HCT116 (cell line): ENCODE measurements at regions not wholly inside any gene's neighbourhood (a gene's known extent, or its start where the extent isn't known, plus 50 kb on each side); places are given as distances from the start of the nearest gene placed in this dataset.

Source experiments
- CTCF ChIP-seq, 3 experiments: fragments of 200-600 bp in 1 of 3; sonication (generic) in 1 of 3; IDR thresholded peaks in 2 of 3; conservative IDR thresholded peaks in 1 of 3; 2 replicates each; pipeline ENCODE4 v1.5.1; 2012 to 2017; ENCODE audit warnings: low read depth in 2 of 3, low read length in 2 of 3, antibody characterized with exemption in 1 of 3, borderline replicate concordance in 1 of 3, control low read depth in 1 of 3, mild to moderate bottlenecking in 1 of 3, mixed read lengths in 1 of 3, mixed run types in 1 of 3, moderate library complexity in 1 of 3; ENCODE audit not compliant: insufficient read depth in 1 of 3
- EZH2 ChIP-seq: fragments of 200-600 bp; sonication (generic); IDR thresholded peaks from 2 replicates; pipeline ENCODE4 v1.6.1; 2017; ENCODE audit warnings: antibody characterized with exemption, mixed run types
- EZH2phosphoT487 ChIP-seq: fragments of 200-600 bp; IDR thresholded peaks from 2 replicates; pipeline ENCODE4 v1.6.1; 2018; ENCODE audit warnings: antibody characterized with exemption, borderline replicate concordance
- MAX ChIP-seq: IDR thresholded peaks from 2 replicates; pipeline ENCODE4 v1.6.1; 2012
- POLR2A ChIP-seq: IDR thresholded peaks from 2 replicates; pipeline ENCODE4 v1.7.0; 2011; ENCODE audit warnings: borderline replicate concordance; ENCODE audit not compliant: insufficient read depth, insufficient read length; ENCODE audit errors: extremely low read depth
- REST ChIP-seq: IDR thresholded peaks from 2 replicates; pipeline ENCODE4 v1.6.1; 2012; ENCODE audit warnings: low read depth
- YY1 ChIP-seq: IDR thresholded peaks from 2 replicates; pipeline ENCODE4 v1.6.1; 2011; ENCODE audit warnings: low read length, low read depth, moderate library complexity, mild to moderate bottlenecking; ENCODE audit not compliant: insufficient replicate concordance; ENCODE audit errors: extremely low read depth
- ZFX ChIP-seq: fragments of 450-650 bp; IDR thresholded peaks from 2 replicates; pipeline ENCODE4 v1.6.1; 2017

GRCh38 chr12:18907728-18908127 lies 169.8 kb downstream of the CAPZA3 start:
- TF ChIP-seq ZFX (no peak), YY1 (no peak), POLR2A (no peak), EZH2phosphoT487 (no peak), CTCF (IDR thresholded peaks at IDR 0.05 in 2 of 3, conservative IDR thresholded peaks at IDR 0.05 in 1 of 3; ENCODE audit: borderline replicate concordance in 1 of 3, insufficient read depth in 1 of 3, low read depth in 2 of 3, low read length in 2 of 3) (no peak), EZH2 (no peak), MAX (no peak), REST (no peak)
